NOMO-1 (cell line): ENCODE measurements at regions not wholly inside any gene's neighbourhood (a gene's known extent, or its start where the extent isn't known, plus 50 kb on each side); places are given as distances from the start of the nearest gene placed in this dataset.
"Not testable (repeated sequence)": the region's sequence is repeated elsewhere in the genome, so short reads cannot be mapped to it uniquely, and the experiment has no call there.

ENCODE experiments used
- DNase-seq, 2 experiments: peaks; one replicate each; lab custom pipeline; 2025; ENCODE audit not compliant: unreplicated experiment in 2 of 2; lab: John Stamatoyannopoulos, UW

DNA sequence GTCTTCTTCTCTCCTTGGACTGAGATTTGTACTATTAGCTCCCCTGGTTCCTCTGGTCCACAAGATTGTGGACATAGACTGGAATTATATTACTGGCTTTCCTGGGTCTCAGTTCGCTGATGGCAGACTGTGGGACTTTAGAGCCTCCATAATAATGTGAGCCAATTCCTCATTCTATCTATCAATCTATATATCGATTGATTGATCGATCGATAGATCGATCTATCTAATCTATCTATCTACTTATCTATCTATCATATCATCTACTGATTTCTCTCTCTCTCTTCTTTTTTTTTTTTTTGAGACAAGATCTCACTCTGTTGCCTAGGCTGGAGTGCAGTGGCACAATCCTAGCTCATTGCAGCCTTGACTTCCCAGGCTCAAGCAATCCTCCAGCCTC is 51.5 kb upstream of the DDR1 start:
- no peak for DNase-seq

DNA sequence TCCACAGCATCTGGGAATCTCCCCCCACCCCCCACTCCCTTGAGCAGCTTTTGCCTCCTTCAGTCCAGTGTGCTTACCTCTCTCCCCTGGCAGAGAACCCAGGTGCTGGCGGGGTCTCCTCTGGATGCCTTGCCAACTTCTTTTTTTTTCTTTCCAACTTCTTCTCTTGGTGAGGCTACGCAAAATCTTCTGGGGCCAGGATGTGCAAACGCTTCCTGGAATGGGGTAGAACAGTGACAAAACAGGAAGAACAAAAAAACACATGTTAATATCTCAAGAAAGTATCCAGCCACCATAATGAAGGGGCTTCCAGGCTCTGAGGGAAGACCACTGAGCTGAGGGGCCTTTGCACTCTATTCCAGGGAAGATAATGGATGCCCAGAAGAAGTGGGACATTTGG is 53.9 kb upstream of the DDR1 start:
- DNase-seq: peak; percentile 49 to 59

DNA sequence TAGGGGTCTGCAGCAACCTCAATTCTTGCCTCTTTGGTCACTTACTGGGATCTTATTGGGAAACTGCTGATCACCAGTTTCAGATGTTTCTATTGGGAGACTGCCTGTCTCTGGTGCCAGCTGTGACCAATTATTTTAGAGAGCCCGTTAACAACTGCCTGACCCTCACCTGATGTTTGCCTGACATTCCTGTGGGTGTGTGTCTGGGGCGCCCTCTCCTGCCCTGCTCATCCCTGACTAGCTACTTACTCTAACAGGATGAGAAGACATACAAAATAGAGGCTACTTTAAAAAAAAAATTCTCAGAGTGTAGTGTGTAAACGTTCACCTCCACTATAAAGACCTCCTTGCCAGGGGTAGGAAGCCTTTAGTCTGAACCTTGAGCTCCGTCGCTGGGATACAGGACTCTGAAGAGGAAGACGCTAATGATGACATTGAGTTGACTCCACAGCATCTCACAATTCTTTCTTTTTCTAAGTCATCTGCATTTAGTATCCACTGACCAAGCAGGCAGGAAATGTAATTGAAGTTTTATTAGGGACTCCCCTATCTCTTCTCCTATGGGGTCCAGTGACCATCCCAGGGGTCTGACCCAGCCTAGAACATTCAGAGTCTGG is 54.6 kb upstream of the DDR1 start:
- no peak for DNase-seq

DNA sequence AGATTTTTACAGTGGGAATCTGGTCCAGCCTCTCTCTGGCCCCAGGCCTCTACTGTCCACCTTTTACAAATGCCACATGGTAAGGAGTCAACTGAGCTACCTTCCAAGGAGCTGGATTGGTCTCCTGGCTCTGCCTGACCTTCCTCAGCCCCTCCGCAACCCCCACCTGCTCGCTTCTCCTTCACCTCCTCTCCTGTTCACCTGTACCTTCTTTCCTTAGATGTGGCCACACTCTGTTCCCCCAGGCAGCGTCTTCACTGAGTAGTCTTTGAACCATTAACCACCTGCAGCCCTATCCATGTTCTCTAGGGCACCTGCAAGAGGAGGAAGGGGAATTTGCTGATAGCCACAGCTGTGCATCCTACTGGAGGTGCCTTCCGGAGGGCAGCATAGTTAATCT is 55.3 kb upstream of the DDR1 start:
- DNase-seq: no peak

DNA sequence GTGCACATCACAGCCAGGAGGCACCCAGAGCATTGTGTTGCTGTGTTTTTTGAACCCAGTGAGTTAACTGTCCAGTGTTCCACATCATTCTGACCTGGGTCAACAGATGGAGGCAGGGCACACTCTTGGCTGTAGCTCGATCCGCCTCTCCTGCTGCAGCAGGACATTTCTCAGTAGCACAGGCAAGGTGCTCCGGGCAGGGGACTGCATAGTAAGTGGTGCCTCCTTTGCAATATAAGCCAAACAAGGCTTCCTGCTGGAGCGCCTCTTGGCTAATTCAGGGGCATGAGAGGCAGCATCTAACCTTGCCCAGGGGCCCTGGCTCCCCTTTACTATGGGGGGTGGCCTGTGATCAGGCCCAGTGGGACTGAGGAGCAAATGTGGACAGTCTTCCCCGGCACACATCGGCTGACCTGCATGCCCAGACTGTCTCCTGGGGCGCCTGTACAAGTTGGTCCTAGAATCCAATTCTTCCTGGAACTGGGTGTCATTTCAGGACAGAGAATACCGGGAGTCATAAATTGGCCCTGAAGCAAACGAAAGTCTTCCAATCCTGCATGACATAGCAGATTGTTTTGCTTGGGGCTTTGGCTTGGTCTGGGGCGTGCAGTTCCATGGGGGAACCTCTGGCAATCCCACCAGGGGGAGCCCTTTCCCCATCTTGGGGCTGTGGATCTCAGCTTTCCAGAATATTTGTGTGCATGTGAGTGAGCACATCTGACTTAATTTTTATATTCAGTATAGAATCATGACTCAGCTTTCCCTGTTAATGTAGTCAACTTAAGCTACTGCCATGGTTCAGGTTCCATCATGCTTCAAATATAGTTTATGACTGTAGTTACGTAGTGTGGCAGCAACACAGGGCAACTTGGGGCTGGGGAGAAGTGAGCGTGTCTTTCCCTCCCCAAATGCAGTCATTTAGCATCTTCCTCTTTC is 56.0 kb upstream of the DDR1 start:
- peak; percentile 57 to 71 for DNase-seq

DNA sequence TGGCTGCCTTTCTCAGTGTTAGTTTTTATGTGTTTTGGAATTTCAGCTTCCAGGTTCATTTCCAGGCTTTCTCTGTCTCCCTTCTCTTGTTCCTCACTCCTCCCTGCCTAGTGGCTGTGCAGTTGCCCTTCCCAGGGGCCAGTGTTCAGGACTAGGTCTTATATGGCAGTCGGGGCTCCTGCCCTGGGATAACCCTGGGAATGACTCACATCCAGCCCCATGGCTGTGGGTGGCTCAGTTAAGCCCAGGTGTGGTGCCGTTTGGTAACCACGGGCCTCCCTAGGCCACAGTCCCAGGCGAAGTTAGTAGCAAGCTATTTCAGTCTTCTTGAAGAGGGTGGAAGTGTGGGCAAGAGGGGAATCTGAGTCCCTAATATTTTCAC is 57.4 kb upstream of the DDR1 start:
- no peak for DNase-seq

DNA sequence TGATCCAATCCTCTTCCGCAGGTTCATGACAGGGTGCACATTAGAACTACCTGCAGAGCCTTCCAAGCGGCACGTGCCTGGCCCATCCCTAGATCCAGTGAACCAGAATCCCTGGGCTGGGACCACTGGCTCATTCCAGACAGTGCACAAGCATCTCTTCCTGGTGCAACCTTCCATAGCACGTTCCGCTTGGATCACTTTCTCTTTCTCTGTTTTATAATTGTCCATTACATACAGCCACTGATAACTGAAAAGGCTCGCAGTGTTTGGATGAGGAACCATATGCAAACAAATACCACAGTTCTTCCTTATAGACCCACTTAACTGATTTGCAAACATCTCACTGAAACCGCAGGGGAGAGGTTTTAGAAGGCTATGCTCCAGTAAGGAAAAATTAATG is 59.6 kb upstream of the DDR1 start:
- DNase-seq: no peak

DNA sequence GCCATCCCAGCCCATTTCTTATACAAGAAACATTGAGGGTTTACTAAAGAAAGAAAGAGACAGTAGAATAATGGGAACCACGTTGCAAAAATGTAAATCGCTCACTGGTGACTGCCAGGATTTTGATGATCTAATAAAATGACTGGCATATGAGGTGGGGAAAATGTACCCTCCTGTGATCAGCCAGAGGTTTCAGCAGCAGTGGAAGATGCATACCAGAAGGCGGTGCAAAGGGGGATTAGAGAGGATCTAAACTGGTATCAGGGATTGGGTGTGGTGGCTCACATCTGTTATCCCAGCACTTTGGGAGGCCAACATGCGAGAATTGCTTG is 60.8 kb upstream of the DDR1 start:
- no peak for DNase-seq

DNA sequence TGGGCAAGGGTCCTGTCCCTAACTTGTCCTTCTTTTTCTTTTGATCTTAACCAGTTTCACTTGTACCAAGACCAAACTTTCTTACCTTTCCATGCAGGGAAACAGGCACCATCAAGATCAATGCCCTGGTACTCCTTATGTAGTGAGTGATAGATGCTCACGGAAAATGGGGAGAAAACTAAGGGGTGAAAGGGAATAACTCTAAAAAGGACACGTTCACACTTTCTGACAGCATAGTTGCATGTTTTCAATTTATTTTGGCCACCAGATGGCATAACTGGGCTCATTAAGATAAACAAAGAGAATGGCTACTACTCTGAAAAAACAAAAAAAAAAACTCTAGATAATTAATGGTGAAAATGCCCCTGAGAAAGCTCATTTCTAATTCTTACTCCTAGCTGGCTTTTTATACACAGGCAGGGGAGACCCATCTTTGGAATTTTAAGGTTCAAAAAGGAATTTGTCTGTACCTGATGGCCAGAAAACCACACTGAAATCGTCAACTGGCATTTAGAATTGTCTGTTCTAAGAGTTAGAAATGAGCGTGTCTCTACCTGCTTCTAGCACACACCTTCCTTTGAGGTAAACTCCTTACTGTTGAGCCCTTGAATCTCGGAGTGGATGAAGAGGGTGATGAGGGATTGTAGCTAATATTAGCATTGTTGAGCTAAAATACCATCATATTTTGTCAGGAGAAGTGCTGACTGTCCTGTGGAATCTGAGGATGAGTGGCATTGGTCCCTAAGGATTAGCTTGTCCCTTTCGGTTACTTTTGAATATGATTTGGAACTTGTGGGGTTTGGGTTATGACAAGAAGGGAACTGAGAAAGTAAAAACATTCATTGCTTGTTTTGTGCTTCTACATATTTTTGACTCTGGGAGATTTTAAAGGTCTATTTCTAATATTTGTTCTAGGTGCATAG is 62.2 kb upstream of the DDR1 start:
- DNase-seq: peak in 1 of 2 experiments; percentile 22

DNA sequence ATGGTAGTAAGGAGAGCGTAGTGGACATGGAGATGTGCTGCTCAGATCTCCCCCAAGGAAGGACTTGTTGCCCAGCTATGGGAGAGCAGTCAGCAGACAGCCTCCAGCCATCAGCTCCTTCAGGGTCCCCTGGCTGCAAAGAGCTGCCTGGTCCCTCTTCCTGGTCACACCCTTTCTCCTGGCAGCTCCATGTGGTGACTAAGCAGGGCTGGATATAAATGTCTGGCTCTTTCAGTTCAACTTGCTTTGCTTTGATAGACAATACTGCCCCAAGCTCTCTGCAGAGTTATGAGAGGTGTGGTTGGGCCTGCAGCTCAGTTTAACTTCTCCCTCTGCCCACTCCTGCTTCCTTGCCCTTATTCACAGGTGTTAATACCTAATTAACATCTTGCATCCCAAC is 64.1 kb upstream of the DDR1 start:
- DNase-seq: no peak

DNA sequence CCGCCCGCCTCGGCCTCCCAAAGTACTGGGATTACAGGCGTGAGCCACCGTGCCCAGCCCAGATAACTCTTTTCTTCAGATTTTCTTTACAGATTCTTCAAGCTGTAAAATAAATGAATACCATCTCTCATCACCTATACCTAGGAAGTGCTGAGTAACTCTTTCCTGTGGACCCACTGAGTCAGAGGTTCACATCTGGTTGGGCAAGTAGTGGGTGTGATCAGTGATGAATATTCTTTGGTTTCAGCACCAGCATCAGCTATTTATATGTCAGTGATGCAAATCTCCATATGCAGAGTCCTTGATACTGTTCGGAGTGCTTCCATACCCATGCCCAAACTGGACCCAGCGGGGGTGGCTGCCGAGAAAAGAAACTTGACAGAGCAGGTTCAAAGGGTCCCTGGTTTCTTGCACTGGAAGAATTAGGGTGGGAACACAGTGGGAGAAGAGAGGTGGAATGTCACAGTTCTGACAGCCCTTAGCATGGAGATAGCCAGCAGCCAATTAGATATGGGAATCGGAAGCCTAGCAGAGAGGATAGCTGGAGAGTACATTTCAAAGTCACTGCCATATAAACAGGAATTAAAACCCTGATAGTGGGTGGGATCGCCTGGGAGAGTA is 64.9 kb upstream of the DDR1 start:
- no peak for DNase-seq

DNA sequence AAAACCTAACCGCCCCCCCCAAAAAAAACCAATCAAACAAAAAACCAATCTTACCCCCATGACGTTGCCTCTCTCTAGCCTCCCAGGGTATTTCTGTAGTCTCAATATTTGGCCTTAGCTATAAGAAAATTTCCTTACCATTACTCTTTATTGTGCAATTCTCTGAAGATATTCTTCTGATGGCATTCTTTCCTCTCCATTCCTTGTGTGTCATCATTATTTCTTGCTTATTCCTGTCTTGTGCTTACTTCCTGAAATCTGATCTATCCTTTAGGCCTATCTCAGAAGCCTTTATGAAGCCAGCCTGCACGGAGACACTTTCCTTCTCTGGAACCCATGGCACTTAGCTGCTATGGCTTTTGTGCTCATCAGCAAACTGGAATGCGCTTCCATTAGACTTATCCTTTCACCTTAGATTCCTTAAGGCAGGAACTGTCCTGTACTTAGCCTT is 65.9 kb upstream of the DDR1 start:
- no peak for DNase-seq

DNA sequence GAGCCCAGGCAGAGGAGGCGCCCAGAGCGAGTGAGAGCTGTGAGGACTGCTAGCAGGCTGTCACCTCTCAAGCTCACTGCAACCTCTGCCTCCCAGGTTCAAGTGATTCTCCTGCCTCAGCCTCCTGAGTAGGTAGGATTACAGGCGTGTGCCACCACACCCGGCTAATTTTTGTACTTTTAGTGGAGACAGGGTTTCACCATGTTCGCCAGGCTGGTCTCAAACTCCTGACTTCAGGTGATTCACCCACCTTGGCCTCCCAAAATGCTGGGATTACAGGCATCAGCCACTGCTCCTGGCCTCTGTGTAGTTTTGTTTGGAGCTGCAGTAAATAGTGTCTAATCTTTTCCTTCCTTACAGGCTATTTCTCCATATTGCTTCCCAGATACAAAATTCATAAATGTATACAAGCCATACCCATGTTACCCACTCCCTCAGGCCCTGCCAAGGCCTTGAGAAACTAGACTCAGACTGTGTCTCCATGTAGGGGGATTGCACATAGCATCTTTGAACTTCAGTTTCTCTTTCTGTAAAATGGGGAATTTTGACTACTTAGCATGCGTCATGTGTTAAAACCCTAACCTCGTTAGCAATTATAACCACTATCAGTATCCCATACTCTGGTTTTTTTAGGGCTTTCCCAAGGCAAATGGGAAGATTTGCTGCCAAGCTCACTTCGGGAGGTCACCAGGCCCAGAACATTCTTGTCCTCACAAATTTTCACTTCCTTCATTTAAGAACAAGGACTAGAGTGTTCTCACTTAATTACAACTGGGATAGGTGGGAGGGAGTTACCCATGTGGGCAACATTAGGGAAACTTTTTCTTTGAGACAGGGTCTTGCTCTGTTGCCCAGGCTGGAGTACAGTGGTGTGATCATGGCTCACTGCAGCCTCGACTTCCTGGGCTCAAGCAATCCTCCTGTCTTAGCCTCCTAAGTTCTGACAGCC is 67.3 kb upstream of the DDR1 start:
- no peak for DNase-seq

DNA sequence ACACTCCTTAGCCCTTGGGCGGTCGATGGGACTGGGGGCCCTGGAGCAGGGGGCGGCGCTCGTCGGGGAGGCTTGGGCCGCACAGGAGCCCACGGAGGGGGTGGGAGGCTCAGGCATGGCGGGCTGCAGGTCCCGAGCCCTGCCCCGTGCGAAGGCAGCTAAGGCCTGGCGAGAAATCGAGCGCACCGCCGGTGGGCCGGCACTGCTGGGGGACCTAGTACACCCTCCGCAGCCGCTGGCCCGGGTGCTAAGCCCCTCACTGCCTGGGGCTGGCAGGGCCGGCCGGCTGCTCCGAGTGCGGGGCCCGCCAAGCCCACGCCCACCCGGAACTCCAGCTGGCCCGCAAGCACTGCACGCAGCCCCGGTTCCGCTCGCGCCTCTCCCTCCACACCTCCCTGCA is 68.0 kb upstream of the DDR1 start:
- not testable (repeated sequence) for DNase-seq

DNA sequence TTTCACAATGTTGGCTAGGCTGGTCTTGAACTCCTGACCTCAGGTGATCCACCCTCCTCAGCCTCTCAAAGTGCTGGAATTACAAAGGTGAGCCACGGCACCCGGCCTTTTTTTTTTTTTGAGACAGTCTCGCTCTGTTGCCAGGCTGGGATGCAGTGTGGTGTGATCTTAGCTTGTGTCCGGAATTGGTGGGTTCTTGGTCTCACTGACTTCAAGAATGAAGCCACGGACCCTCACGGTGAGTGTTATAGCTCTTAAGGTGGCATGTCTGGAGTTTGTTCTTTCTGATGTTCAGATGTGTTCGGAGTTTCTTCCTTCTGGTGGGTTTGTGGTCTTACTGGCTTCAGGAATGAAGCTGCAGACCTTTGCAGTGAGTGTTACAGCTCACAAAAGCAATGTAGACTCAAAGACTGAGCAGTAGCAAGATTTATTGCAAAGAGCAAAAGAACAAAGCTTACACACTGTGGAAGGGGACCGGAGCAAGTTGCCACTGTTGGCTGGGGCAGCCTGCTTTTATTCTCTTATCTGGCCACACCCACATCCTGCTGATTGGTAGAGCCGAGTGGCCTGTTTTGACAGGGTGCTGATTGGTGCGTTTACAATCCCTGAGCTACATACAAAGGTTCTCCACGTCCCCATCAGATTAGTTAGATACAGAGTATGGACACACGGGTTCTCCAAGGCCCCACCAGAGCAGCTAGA is 69.1 kb upstream of the DDR1 start:
- not testable (repeated sequence) for DNase-seq

DNA sequence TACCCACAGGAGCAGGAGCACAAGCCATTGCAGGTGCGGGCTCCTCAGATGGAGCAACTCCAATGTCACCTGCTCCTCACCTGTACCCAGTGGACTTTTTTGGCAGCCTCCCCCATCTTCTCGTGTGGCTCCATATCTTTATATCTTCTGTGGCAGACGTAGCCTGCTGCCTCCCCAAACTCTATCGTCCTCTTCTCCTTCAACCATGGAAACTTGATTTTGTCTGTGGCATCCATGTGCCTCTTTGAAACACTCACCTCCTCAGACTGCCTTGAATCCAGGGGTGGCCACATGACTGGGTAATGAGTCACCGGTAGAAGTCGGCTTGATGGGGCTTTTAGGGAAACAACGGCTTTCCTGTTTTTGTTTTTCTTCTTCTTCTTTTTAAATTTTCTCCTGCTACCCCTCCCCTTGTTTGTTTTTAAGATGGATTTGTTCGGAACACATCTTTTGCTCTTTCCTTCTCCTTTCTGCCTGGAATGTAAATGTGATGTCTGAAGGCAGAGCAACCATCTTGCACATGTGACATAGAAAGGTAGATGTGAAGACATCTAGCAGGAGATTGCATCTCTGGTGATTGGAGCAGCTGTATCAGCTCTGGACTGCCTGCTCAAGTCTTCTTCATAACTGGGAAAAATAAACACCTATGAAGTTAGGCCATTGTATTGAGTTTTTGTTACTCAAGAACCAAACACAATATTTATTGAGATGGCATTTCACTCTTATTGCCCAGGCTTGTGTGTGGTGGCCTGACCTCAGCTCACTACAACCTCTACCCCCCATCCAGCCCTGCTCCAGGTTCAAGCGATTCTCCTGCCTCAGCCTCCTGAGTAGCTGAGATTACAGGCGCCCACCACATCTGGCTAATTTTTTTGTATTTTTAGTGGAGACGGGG is 69.9 kb upstream of the DDR1 start:
- peak; percentile 41 to 51 for DNase-seq

DNA sequence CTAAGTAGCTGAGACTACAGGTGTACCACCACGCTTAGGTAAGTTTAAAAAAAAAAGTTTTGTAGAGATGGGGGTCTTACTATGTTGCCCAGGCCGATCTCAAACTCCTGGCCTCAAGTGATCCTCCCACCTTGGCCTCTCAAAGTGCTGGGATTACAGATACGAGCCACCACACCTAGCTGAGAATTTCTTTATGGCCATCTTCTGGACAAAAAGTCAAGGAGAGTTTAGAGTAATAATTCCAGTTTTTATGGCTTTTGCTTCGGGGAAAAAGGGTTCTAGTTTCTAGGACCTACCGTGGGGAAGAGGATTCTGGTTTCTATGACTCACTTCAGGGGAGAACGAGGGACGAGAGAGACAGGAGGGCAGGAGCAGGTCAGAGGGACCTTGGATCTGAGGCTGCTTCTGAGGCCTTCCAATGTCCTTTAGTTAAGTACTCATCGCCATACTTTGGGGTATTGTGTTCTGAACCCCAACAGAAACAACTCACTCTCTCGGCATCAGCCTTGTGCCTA is 69.3 kb upstream of the IER3 start:
- DNase-seq: no peak

DNA sequence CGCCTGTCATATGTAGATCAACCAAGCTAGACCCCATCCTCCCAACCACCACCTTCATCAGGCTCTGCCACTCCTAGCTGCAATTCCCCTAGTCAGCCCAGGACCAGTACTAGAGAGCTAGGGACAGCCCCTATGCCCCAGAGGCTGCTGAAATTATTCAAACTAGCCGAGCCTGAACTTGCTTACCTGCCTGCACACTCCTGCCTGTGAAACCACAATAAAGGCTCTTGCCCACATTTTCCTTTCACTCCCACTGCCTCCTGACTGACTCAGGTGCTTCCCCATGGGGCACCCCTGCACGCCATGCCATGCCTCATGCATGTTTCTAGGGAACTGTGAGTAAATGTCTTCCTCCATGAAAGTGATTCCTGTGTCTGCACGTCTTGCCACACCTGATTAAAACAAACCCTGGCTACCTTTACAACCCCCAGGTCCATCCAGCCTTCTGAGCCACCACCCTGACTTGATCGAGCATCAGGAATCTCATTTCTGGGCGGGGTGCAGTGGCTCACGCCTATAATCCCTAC is 66.5 kb upstream of the IER3 start:
- DNase-seq: no peak
